GM12891 (cell line): ENCODE measurements at regions not wholly inside any gene's neighbourhood (a gene's known extent, or its start where the extent isn't known, plus 50 kb on each side); places are given as distances from the start of the nearest gene placed in this dataset.

Source experiments
- DNase-seq: peaks from one replicate; pipeline ENCODE4 v3.0.0; 2011; ENCODE audit warnings: low spot score; ENCODE audit not compliant: insufficient read length
- FAIRE-seq: peaks from 2 replicates; lab custom pipeline; 2011; peaks lifted over from hg19 to GRCh38; lab: Jason Lieb, UNC
- PAX5 ChIP-seq: IDR thresholded peaks from 2 replicates; pipeline ENCODE4 v1.6.1; 2011; ENCODE audit warnings: low read length, moderate library complexity, mild to moderate bottlenecking; ENCODE audit not compliant: insufficient read depth, severe bottlenecking
- POLR2A ChIP-seq: IDR thresholded peaks from 2 replicates; pipeline ENCODE4 v1.6.1; 2011; ENCODE audit warnings: low read depth, low read length, control low read depth
- POLR2AphosphoS5 ChIP-seq: IDR thresholded peaks from 2 replicates; pipeline ENCODE4 v1.6.1; 2011; ENCODE audit warnings: low read depth, low read length, control low read depth
- POU2F2 ChIP-seq: IDR thresholded peaks from 2 replicates; pipeline ENCODE4 v1.6.1; 2011; ENCODE audit warnings: low read depth, mild to moderate bottlenecking, control low read depth, low read length, moderate library complexity
- SPI1 ChIP-seq: IDR thresholded peaks from 2 replicates; pipeline ENCODE4 v1.6.1; 2011; ENCODE audit warnings: low read depth, low read length, control low read depth
- TAF1 ChIP-seq: IDR thresholded peaks from 2 replicates; pipeline ENCODE4 v1.6.1; 2011; ENCODE audit warnings: low read depth, low read length, control low read depth

DNA sequence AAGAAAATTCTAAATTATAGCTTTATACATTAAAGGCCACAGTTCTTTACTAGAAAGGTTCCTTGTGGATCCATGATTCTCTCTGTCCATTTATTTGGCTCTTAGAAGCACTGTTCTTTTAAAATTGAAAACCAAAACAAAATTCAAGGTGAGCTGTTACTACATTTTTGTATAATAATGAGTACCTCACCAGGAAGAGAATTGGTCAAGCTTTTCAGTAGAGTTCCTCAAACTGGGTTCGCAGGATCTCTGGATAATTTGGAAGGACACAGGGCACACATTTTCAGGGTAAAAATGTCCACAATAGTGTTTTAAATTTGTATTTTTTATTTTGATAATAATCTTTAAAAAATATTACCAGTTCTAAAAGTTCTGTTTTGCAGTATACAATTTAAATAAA, 93.0 kb downstream of the PPP1R3A start:
- FAIRE-seq (no peak), DNase-seq (no peak)

DNA sequence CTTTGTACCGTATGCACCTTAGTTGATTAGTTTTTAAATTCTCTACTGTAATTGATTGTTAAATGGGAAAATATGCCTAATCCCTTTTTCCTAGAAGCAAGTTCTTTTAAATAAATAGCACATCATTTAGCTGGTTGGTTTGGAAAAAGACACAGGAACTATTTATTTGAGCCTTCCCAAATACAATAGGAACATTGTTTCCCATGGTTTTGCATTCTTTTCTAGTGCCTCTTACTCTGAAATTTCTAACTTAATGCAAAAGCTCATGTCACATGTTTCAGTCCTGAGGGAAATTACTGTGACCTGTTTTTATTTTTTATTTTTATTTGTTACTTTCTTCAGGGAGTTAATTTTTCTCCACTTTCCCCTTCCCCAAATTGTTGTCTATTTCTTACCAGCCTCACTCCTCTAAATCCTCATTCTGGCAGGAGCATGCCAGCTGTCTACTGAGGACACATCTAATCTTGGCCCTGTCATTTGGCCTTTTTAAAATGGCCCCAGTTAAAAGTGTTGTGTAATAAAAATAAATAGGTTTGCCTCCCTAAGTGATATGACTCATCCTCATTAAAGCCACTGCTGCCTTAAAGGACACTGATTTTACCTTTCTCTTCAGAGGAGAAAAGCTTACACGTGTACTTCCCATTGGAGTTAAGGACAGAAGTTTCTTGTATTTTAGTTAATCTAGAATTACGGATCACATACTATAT, 94.5 kb downstream of the PPP1R3A start:
- TF ChIP-seq POLR2A: no peak
- no peak for TF ChIP-seq POU2F2
- DNase-seq: no peak
- no peak for FAIRE-seq

More for the DNA sequence above, 93.0 kb downstream of the PPP1R3A start:
- TF ChIP-seq POU2F2: no peak
- no peak for TF ChIP-seq SPI1

DNA sequence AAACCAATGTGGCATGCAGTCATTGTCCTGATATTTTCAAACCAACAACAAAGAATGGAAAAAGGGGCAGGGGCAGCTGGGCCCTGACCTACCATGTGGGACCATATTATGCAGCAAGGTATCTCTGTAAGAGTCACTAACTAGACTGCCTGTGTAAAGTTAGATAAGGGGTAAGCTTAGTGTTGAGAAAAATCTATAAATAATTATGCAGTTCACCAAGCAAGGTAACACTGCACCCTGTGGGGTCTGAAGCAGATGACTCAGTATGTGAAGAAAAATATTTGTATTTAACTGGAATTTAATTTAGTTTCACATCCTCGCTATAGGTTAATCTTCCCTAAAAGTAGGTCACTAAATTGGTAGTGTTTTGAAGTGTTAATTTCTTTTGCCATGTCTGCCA, 99.3 kb downstream of the PPP1R3A start:
- DNase-seq (no peak), FAIRE-seq (no peak)
- TF ChIP-seq POLR2AphosphoS5: no peak
- no peak for TF ChIP-seq SPI1
- no peak for TF ChIP-seq TAF1
- TF ChIP-seq PAX5: no peak
- no peak for TF ChIP-seq POLR2A
- no peak for TF ChIP-seq POU2F2

DNA sequence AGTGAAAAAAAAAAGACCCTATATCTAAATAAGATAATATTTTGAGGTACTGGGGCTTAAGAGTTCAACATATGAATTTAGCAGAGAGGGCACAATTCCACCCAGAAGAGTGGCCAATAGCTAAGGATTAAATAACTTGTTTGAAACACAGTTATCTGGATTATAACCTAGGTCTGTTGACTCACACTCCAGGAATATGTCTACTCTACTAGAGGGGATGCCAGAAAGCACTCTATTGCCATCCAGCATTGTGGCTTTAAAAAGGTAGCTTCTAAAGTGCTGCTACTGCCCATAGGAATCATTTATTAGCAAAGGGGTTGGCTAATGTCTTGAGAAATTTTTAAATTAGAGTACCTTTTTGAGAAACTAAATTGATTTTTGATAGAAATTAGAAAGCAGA, 102.2 kb downstream of the PPP1R3A start:
- TF ChIP-seq TAF1 (no peak), SPI1 (no peak), POU2F2 (no peak), POLR2AphosphoS5 (no peak), PAX5 (no peak), POLR2A (no peak)
- no peak for FAIRE-seq

DNA sequence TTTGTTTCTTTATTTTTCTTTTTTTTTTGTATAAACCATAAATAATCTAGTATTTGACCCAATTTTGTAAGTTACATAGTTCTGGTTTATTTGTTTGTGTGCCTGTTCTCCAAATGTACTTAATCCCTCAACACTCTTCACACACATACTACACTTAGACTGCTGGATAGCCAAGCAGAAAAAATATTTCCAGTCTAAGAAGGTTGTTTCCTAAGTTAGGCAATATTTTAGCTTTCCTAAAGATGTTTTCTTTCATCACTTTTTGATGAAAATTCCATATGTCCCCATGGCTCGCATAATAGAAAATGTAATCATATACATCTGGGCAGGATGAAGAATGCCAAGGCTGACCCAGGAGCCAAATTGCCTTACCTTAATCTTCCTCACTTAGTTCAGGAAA, 105.3 kb downstream of the PPP1R3A start:
- no peak for TF ChIP-seq POLR2A
- no peak for TF ChIP-seq PAX5
- TF ChIP-seq SPI1: no peak
- TF ChIP-seq POLR2AphosphoS5: no peak
- no peak for TF ChIP-seq TAF1
- TF ChIP-seq POU2F2: no peak
- no peak for FAIRE-seq

More for the DNA sequence above, 102.2 kb downstream of the PPP1R3A start:
- DNase-seq: no peak

DNA sequence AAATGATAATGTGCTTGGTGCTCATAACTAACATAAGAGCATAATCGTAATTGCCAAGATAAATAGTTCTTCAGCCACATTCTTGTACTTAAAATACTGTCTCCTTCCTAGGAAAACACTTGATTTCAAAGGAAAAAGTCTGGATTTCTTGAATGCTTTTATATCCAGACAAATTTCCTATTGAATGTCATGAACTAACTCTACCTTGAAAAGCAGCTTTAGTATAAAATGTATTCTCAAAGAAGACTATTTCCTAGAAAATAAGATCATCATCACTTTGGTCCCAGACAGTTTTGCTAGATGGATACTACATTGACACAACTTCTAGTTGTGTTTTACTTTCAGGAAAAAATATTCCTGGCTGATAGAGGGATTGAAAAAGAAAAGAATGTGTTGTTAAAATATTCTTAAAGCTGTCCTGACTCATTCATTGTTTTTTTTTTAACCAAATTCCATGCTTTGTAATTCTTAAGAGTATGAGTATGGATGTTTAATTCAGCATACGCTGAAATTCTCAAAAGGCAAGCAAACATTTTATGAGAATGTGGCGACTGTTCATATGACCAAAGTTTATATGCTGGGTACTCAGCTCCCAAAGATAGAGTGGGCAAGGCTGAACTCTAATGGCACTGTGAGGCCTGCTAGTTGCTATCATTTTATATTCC, 106.1 kb downstream of the PPP1R3A start:
- DNase-seq (no peak), FAIRE-seq (no peak)
- no peak for TF ChIP-seq PAX5
- TF ChIP-seq TAF1: no peak
- no peak for TF ChIP-seq SPI1
- TF ChIP-seq POU2F2: no peak
- no peak for TF ChIP-seq POLR2A
- no peak for TF ChIP-seq POLR2AphosphoS5

More for the DNA sequence above, 105.3 kb downstream of the PPP1R3A start:
- no peak for DNase-seq

DNA sequence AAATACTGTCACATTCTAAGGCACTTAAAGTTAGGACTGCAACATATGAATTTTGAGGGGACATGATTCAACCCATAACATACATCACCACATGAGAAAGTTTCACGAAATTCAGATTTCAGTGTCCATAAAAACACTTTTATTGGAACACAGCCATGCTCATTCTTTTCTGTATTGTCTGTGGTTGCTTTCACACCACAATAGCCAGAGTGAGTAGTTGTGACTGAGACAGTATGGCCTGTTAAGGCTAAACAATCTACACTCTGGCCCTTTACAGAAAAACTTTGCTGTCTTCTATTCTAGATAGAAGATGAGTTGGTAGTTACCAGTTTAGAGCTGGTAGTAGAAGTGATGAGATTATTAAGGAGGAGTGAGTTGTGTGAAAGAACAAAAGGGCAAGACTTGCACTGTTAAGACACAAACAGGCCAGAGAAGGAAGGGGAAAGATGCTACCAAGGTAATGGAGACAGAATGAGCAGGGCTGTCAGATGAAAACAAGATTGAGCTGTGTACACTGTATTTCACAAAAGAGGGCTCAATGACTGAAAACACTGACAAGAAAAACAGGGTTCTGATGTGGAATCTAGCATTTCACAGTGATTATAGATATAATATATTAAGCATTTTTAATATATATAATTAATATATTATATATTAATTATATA, 108.6 kb downstream of the PPP1R3A start:
- no peak for DNase-seq
- TF ChIP-seq POLR2AphosphoS5 (no peak), SPI1 (no peak), POLR2A (no peak), PAX5 (no peak), TAF1 (no peak), POU2F2 (no peak)
- FAIRE-seq: no peak

DNA sequence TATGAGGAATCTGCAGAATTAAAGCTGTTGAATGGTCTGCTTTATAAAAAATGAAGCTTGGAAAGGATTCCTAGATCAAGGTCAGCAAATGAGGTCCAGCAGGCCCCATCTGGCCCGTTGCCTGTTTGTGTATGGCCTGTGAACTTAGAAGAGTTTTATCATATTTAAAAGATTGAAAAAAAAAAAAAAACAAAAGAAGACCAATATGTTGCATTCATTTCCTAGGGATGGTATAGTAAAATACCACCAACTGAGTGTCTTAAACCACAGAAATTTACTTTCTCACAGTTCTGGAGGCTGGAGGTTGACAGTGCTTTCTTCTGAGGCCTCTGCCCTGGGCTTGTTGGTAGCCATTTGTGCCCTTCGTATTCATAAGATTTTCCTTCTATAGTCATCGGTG, 109.2 kb downstream of the PPP1R3A start:
- no peak for DNase-seq
- FAIRE-seq: no peak
- no peak for TF ChIP-seq PAX5
- no peak for TF ChIP-seq POLR2A
- TF ChIP-seq POU2F2: no peak
- TF ChIP-seq SPI1: no peak
- TF ChIP-seq POLR2AphosphoS5: no peak
- TF ChIP-seq TAF1: no peak

DNA sequence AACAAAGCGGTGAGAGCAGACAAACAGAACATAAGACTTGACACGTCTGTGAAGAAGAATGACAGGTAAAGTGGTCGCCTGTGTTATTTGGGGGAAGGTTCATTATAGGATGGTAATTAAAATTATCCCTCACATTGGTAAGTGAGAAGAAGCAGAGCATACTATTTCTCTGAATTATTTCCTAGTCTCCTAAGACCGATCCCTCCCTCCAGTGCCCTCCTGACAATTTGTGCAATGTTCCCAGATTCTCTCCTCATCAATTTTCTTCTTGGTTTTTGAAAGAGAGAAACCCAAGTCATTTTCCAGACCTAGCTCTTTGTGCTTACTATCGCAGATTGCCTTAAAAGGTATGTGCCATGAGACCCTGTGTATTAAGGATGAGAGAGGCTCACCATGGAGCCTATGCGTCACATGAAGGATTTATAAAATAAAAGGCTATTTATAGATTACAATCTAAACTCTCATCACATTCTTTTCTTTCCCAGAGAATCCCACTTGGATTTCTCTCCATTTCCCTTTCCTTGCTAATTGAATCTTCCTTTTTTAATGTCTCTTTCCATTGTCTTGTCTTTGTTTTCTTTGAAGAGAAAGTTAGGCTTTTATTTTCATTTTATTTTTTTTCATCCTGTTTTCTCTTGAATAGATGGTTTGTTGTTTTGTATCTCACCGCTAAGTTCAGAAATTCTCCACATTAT, 112.0 kb downstream of the PPP1R3A start:
- no peak for DNase-seq
- no peak for FAIRE-seq
- TF ChIP-seq POLR2AphosphoS5 (no peak), SPI1 (no peak), PAX5 (no peak), TAF1 (no peak), POLR2A (no peak), POU2F2 (no peak)

DNA sequence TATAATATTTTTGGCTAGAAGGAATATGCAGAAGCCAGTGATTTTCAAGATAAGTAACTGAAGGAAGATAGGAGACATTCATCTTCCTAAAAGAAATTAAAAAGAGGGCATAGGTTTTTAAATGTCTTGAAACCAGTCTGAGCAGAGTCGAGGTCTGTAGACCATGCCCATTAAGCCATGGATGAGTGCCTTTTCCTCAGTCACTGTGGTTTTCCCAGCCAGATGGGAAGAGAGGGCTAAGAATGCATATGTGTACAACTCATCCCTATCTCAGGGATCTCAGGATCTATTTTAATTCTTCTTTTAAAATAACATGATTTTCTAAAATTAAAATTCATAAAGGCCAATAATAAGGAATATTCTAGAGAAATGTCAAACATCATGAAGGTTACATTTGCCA, 112.8 kb downstream of the PPP1R3A start:
- no peak for FAIRE-seq
- TF ChIP-seq POU2F2: no peak
- no peak for TF ChIP-seq POLR2AphosphoS5
- TF ChIP-seq SPI1: no peak
- TF ChIP-seq TAF1: no peak
- no peak for TF ChIP-seq PAX5
- TF ChIP-seq POLR2A: no peak

More for the DNA sequence above, 112.8 kb downstream of the PPP1R3A start:
- no peak for DNase-seq
